Erythroblast (primary cell): ENCODE measurements at regions not wholly inside any gene's neighbourhood (a gene's known extent, or its start where the extent isn't known, plus 50 kb on each side); places are given as distances from the start of the nearest gene placed in this dataset.

Source experiments
- GATA1 ChIP-seq: IDR thresholded peaks from 2 replicates; pipeline ENCODE4 v1.6.1; 2011; ENCODE audit warnings: low read depth, mild to moderate bottlenecking, control low read depth, low read length, moderate library complexity
- POLR2A ChIP-seq: IDR thresholded peaks from 2 replicates; pipeline ENCODE4 v1.6.1; 2011; ENCODE audit warnings: mild to moderate bottlenecking, low read length

DNA sequence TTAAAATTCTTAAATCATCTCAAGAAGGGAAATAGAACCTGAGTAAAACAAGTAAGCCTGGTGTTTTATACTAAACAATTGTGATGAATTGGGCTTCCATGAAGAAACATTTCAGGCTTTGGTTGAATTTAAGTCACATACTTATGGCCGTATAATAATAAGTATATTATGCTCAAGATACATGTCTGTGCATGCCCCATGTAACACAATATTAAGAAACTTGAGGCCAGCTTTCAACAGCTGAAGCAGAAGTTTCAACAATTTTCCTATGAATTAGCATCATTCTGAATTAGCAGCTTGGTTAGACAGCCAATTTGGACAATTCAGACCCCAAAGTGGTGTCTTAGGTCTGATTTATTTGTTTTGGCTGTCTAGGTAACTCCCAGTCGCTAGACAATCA, 243.7 kb downstream of the MYLK4 start:
- TF ChIP-seq POLR2A (no peak), GATA1 (no peak)
